H54 (cell line): ENCODE measurements at regions not wholly inside any gene's neighbourhood (a gene's known extent, or its start where the extent isn't known, plus 50 kb on each side); places are given as distances from the start of the nearest gene placed in this dataset.

Experiments used
- DNase-seq: peaks from one replicate; pipeline ENCODE4 v3.0.0; 2011; ENCODE audit warnings: low spot score, mixed read lengths; ENCODE audit not compliant: insufficient read length
- FAIRE-seq: peaks from 3 replicates; lab custom pipeline; 2011; peaks lifted over from hg19 to GRCh38; lab: Jason Lieb, UNC
- POLR2A ChIP-seq: IDR thresholded peaks from 2 replicates; pipeline ENCODE4 v1.6.1; 2011; ENCODE audit warnings: low read depth, mild to moderate bottlenecking, low read length

DNA sequence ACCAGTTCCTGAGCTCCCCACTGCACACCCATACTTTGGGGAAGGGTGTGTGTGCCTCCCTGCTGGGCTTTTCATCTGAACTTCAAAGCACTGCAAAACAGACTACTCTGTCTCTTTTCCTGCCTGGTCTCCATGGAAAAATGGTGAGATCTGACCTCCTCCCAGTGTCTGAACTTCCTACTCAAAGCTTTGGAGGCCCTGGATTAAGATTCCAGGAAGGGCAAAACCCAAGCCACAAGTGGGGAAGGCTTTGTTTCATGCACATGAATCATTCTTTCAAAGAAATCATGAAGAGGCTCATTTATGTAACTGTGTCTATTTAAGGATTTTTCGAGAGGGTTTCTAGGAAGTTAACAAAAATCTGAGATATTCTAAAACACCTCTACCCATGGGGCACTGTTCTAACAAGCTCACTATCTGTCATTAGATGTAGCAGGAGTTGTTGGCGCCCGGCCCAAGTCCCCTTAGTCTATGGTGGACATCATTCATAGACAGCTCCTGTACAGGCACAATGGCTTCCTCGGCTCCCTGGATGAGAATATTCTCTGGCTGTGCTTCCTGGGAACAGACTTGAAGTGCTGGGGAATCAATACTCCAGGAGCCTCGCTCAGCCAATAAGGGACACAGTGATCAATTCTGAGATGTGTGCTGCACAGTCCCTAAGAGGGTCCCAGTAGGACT is 224.0 kb downstream of the KTN1 start:
- TF ChIP-seq POLR2A = no peak
- no peak for FAIRE-seq
- DNase-seq = no peak

DNA sequence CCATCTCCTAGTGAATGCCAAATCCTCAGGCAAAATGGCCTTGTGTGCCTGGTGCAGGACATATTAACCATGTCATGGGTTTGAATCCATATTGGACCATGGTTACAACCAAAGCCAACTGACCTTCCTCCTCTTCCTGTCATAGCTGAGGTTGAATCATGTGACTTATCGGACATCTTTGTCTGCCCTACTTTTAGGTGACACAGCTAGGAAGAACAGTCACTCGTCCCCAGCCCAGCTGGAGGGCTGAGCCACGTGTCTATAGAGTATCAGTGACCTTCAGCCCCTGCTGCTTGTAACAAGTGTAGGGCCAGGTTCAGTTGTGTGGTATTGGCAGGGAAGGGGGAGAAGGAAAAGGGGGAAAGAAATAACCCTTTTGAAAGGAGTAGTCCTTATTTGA is 225.2 kb downstream of the KTN1 start:
- no peak for TF ChIP-seq POLR2A
- FAIRE-seq = no peak
- DNase-seq = no peak

DNA sequence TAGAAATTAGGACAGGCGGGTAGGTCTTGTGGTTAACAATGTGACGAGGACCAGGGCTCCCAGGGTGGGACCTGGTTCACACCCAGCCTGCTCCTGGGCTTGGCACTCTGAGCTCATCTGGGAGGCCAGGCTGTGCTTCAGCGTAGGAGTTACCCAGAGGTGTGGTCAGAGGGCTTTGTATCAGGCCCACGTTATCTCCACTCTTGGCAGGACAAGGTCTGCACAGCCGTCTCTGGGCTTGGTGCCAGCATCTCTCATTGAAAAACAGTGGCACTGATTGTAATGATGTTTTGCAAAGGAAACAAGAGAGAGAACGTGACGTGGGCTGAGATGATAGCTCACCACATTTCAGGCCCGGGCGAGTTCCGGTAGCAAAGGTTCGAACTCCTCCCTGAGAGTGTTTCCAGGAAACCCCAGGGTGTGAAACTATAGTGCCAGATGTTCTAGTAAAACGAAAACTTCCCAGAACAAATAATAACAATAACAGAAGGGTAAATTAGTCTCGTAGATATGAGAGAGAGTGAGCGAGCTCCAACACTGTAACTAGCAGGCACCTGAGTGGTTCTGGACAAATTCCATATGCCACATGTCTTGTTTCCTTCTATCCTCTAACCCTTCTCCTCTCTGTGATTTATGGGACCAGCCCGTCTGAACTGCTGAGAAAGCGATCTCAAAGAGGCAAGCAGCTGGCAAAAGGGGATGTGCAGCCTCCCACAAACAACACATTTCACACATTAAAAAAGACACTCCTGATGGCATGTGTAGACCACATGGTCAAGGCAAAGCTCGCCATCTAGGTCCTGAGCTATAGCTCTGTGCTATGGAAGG is 227.3 kb downstream of the KTN1 start:
- no peak for TF ChIP-seq POLR2A
- DNase-seq (no peak), FAIRE-seq (no peak)

DNA sequence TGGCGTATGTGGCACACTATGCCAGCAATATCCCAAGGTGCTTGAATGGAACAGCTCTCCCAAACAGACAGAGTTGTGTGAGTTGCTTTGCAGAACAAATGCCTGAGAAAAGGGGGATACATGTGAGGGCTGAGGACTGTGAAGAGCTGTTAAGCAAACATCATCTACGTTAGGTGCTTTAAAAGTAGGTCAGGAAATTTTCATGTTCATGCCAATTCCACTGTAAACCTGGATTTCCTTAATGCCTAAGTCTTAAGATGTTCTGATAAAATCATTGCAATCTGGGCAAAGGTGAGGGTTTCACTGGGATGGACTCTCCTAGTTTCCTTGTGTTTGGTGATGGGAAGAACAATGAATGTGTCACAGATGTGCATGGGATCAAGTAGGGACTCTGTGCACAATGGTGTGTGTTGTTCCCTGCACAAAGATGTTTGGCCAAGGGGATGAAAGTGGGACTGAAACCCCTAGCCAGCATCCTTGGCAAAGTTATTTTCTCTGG is 227.9 kb downstream of the KTN1 start:
- no peak for TF ChIP-seq POLR2A
- DNase-seq = no peak
- FAIRE-seq = no peak

DNA sequence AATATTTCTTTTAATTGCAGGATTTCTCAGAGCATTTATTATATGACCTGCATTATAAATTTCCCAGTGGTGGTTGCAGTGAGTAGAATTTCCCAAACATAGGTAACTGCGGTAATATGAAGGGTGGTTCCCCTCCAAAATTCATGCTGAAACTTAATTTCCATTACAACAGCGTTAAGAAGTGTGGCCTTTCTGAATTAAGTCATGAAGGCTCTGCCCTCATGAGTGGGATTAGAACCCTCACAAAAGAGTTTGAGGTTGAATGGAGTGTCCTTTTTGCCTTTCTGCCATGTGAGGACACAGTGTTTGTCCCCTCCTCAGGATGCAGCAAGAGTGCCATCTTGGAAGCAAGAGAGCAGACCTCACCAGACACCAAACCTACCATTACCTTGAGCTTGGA is 233.6 kb downstream of the KTN1 start:
- TF ChIP-seq POLR2A = no peak
- DNase-seq (no peak), FAIRE-seq (no peak)

DNA sequence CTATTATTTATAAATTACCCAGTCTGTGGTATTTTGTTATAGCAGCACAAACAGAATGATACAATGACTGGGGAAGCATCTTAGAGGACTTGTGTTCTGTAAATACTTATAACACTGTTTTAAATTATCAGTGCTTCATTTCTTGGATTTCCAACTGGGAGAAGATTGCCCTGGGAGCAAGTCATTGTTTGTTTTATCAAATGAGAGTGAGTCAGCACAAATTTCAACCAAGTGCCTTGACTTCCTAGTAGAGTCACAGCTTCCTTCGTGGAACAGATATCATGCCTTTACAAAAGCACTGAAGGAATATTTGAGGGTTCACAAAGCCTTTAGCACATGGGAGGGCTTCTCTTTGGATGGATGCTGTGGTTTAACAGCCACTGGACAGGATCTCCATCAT is 234.1 kb downstream of the KTN1 start:
- DNase-seq (no peak), FAIRE-seq (no peak)
- no peak for TF ChIP-seq POLR2A

DNA sequence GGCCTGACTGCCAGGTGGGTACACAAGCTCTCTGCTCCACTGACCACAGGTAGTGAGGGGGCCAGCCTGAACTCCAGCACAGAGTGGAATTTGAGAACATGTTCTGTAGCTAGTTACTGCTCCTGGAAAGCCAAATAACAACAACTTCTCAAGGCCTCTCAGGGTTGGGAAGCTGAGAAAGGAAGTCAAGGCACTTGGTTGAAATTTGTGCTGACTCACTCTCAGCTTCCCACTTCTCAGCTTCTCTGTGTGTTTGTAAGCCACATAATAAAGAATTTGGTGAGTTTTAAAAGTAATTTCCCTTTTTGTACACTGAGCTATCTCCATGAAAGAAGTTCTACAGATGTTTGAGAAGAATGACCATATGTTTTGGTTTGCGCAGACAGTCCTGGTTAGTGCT is 234.9 kb downstream of the KTN1 start:
- no peak for DNase-seq
- no peak for FAIRE-seq

DNA sequence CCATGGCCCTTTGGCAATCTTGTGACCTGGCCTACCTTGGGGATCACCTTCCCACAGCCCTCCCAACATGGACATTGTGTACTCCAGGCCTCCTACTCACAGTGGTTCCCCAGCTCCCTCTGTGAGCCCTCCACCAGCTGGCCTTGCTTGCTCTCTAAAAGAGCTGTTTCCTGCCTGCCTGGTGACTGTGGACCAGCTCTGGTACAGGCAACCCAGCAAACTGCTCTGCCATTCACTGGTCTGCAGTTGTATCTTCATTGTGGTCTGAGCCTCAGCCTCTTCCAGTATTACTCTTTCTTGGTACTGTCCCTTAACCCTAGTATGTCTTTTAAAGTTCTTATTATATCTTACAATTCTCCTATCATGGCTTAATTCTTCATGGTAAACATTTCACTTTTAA is 236.2 kb downstream of the KTN1 start:
- no peak for FAIRE-seq
- no peak for TF ChIP-seq POLR2A
- no peak for DNase-seq

More for the DNA sequence above, 234.9 kb downstream of the KTN1 start:
- TF ChIP-seq POLR2A = no peak

DNA sequence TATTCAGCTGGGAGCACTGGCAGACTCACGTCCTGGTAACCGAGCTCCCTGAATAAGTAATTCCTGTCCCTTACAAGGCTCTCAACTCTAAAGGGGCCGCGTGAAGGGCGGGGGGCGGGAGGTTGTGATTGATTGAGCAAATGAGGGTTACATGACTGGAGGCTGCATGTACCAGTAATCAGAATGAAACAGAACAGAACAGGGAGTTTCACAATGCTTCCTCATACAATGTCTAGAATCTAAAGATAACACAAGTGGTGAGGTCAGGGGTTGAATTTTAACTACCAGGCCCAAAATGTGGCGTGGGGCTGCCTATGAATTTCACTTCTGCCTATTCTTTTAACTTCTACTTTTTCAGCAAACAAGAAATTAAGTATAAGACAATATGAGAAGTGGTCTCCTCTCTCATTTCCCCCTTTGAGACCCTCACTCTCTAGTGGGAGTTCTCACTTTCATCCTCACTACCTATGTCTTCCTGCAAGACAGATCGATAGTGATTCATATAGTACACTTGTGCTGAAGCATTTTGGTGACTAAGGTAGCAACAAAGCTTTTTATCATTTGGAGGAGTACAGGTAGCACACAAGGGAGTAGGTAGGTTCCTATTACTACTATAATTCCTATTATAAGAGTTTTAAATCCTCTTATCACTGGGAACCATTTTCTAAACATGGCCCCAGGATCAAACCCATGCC is 239.8 kb downstream of the KTN1 start:
- TF ChIP-seq POLR2A = no peak
- DNase-seq = no peak
- no peak for FAIRE-seq

DNA sequence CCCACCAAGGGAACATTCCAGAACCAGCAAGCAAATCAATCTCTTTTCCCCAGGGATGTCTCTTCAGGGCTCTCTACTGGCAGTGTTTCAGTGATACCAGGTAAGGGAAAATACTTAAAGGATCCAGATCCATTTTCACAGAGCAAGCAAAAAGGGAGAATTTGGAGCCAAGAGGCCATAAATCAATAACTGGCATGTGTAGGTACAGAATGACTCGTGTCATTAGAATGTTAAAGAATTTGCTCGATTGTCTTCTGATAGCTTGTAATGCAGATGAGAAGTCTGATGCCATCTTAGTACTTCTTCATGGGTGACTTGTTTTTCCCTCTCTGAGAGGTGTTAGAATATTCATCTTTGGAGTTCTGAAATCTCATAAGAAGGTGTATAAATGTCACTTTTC is 242.9 kb downstream of the KTN1 start:
- no peak for TF ChIP-seq POLR2A
- FAIRE-seq = no peak
- DNase-seq = no peak

DNA sequence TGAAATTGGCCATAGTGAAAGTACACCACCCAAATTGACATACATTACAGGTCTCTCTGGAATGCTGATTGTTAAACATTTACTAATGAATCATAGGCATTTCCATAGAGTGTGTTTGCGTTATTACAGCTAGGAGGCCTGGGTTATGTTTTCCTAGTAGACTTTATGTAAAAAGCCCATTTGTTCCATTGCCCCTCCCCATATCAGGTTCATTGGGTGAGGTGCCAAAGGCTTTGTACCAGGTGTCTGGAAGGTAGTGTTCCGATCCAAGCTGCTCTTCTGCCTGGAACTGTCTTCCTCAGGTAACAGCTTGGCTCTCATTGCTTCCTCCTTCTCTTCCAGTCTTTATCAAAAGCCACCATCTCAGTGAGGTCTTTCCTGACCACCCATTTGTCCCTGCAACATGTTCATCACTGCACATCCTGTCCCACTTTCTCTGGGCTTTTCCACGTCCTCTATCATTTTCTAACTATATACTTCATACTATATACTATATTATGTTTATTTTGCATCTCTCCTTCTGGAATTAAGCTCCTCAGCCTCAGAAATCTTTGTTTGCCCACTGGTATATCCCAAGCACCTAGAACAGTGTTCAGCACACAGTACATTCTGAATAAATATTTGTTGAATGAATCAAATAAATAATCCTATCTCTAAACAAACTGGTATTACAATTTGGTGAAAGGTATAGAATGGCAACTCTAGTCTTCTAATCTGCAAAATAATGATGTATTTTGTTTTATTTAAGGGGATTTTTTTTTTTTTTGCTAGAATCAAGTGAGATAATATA is 252.3 kb downstream of the KTN1 start:
- no peak for TF ChIP-seq POLR2A
- DNase-seq (no peak), FAIRE-seq (no peak)

DNA sequence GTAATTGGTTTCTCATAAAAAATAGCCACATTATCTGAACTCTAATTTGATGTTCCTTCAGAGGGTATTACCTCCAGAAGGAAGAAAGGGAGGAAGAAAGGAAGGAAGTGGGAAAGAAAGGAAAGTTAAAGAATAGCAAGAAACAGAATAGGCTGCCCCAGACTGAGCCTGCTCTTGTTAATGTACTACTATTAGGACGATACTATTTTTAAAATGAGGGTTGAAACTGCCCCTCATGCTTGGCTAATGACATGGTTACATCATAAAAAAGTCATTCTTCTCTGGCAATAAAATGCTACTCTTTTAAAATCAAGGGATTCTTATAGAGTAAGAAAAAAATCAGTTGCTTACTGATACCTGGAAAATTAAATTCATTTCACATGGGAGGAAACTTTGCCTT is 253.0 kb downstream of the KTN1 start:
- TF ChIP-seq POLR2A = no peak
- no peak for DNase-seq
- FAIRE-seq = no peak

DNA sequence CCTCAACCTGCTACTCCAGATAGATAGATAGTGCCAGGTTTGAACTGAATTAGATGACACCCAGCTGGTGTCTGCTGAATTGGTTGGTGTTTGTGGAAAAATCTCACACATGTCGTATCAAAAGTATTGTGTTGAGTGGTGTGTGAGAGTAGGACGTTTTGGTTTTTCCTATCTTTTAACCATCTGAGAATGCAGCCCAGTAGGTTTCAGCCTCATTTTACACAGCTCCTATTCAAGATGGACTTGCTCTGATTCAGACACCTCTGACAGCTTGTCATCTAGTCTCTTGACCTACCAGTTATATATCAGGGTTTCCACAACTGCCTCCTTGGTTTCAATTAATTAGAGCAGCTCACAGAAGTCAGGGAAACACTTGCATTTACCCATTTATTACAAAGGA is 254.4 kb downstream of the KTN1 start:
- no peak for DNase-seq
- no peak for TF ChIP-seq POLR2A
- no peak for FAIRE-seq

DNA sequence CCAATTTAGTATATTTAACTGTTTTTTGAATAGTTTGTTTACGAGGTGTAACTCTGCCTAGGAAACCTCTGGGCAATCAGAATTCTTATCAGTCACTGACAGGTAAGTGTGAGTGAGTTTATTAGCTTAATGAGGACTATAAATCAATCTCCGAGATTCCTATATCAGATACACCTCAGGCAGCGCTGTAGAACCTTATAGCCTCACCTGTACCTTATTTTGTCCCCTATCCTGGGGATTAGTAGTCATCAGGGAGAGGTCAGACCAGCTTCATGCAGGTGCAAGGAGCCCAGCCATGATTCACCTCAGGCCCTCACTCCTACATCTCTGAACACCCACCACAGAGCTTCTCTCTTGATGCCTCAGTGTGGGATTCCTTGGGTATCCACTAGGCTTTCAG is 256.0 kb downstream of the KTN1 start:
- FAIRE-seq (no peak), DNase-seq (no peak)
- no peak for TF ChIP-seq POLR2A
